Right lobe of liver (tissue), 6 donors: ENCODE measurements at regions not wholly inside any gene's neighbourhood (a gene's known extent, or its start where the extent isn't known, plus 50 kb on each side); places are given as distances from the start of the nearest gene placed in this dataset.

Experiments used
- ATAC-seq, 4 donors: fragments of 200-7000 bp; cut with Tn5 transposase; one replicate each; pipeline ENCODE4 v1.9.1; 2020; ENCODE audit warnings: mild to moderate bottlenecking in 4 of 4, moderate library complexity in 4 of 4
- DNase-seq, 3 donors: peaks; one replicate each; pipeline ENCODE4 v3.0.0-alpha.2; 2020
- H3K27ac ChIP-seq, 3 donors: fragments of 200-600 bp; one replicate each; pipeline ENCODE4 v1.8.0; 2022
- H3K27me3 ChIP-seq, 2 donors: fragments of 200-600 bp; one replicate each; pipeline ENCODE4 v1.8.0; 2022
- H3K36me3 ChIP-seq, 4 donors: fragments of 200-600 bp; sonication (generic) in 1 of 4; one replicate each; pipeline versions ENCODE4 v1.5.1 to v1.8.0; 2017 to 2022; ENCODE audit warnings: control low read depth in 1 of 4
- H3K4me1 ChIP-seq, 4 donors: fragments of 200-600 bp; sonication (generic) in 1 of 4; one replicate each; pipeline versions ENCODE4 v1.5.1 to v1.8.0; 2017 to 2022; ENCODE audit warnings: control low read depth in 1 of 4
- H3K4me3 ChIP-seq, 3 donors: fragments of 200-600 bp; one replicate each; pipeline ENCODE4 v1.8.0; 2022
- H3K9me3 ChIP-seq, 4 donors: fragments of 200-600 bp; sonication (generic) in 1 of 4; one replicate each; pipeline versions ENCODE4 v1.5.1 to v1.8.0; 2017 to 2022; ENCODE audit warnings: control low read depth in 1 of 4
- POLR2A ChIP-seq: fragments of 450-650 bp; IDR thresholded peaks from one replicate; pipeline ENCODE4 v1.6.1; 2017; ENCODE audit warnings: antibody characterized with exemption, mild to moderate bottlenecking
- WGBS: methylation state at CpG from one replicate; pipeline ENCODE4 v1.1.6; 2018; ENCODE audit warnings: low coverage, low lambda C conversion rate; ENCODE audit not compliant: insufficient coverage; ENCODE audit errors: missing lambda C conversion rate; 5-methylcytosine and 5-hydroxymethylcytosine counted together
- intact Hi-C, 2 donors: fragments of 100-400 bp; cut with DNase I; formaldehyde crosslinking; loops; one replicate each; pipeline versions ENCODE4 v1.11.2 to v1.14.1; 2022
- TF ChIP-seq, protein P1 (sequence below), 4 donors: fragments of 200-600 bp in 3 of 4; fragments of 450-650 bp in 1 of 4; IDR thresholded peaks; one replicate each; pipeline versions ENCODE4 v1.5.1 to v1.8.0; 2016 to 2022; ENCODE audit warnings: antibody characterized with exemption in 4 of 4, mild to moderate bottlenecking in 2 of 4
- donor health status: DM: no; HTN: yes; CAD: no.
- donor health status: DM: no; HTN: no; CAD: no.
- donor health status: DM: no; HTN: no; CAD: no.
- donor health status: DM: no; HTN: yes; CAD: no.
- donor health status: DM: no; HTN: yes; CAD: no.

DNA sequence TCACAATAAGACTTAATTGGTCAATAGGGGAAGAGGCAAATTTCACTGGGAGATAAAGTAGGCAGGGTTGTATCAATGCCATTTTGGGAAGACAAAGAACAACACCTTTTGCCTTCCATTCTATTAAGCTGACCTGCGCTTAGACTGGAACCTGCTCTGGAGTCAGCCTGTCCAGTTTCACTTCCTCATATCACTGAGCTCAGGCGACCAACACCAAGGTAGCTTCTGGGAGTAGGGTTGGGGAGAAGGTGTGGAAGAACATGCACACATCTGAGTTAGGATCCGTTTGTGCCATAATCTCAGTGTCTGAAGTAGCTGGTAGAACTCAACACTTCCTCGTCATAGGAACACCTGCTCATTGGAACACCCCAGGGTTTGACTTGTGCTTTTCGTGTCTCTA, 527.4 kb upstream of the IGFBP3 start:
- Histone ChIP-seq H3K4me1 (no peaks in the 10 kb centered on the region), H3K36me3 (no peaks in the 10 kb centered on the region), H3K4me3 (no peak overlapping the region), H3K9me3 (no peaks in the 10 kb centered on the region), H3K27me3 (no peaks in the 10 kb centered on the region), H3K27ac (no peak overlapping the region)
- 82% methylated on average over 5 of the region's 5 CpGs for WGBS
- intact Hi-C loops = no loop called here
- TF ChIP-seq POLR2A = no peak
- TF ChIP-seq, protein P1, sequence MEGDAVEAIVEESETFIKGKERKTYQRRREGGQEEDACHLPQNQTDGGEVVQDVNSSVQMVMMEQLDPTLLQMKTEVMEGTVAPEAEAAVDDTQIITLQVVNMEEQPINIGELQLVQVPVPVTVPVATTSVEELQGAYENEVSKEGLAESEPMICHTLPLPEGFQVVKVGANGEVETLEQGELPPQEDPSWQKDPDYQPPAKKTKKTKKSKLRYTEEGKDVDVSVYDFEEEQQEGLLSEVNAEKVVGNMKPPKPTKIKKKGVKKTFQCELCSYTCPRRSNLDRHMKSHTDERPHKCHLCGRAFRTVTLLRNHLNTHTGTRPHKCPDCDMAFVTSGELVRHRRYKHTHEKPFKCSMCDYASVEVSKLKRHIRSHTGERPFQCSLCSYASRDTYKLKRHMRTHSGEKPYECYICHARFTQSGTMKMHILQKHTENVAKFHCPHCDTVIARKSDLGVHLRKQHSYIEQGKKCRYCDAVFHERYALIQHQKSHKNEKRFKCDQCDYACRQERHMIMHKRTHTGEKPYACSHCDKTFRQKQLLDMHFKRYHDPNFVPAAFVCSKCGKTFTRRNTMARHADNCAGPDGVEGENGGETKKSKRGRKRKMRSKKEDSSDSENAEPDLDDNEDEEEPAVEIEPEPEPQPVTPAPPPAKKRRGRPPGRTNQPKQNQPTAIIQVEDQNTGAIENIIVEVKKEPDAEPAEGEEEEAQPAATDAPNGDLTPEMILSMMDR (IDR thresholded peaks at IDR 0.05) = no peak
- ATAC-seq (no peak), DNase-seq (no peak)

DNA sequence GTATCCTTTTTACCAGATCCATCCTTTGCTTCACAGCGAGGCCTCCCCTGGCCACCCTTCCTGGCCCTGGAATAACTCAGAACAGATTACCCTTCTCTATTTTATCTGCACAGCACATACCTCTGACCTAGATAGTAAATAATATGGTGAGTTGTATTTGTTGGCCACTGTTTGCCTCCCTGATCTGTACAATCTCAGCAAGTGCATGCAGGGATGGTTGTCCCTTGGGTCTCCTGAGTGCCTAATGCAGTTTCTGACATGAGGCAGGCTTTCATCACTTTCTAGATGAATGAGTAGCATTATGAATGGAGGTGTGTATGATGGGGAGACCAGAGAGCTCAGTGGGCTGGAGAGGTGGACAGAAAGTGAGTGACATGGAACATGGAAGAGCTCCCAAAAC, 525.1 kb upstream of the IGFBP3 start:
- Histone ChIP-seq H3K27ac (no peak overlapping the region), H3K4me3 (no peak overlapping the region), H3K9me3 (no peaks in the 10 kb centered on the region), H3K27me3 (no peaks in the 10 kb centered on the region), H3K36me3 (no peaks in the 10 kb centered on the region), H3K4me1 (no peaks in the 10 kb centered on the region)
- no peak for TF ChIP-seq POLR2A
- TF ChIP-seq, protein P1 (IDR thresholded peaks at IDR 0.05) = no peak
- DNase-seq (no peak), ATAC-seq (no peak)
- WGBS = 92% methylated on average over 1 of the region's 1 CpG
- intact Hi-C loops = no loop called here

DNA sequence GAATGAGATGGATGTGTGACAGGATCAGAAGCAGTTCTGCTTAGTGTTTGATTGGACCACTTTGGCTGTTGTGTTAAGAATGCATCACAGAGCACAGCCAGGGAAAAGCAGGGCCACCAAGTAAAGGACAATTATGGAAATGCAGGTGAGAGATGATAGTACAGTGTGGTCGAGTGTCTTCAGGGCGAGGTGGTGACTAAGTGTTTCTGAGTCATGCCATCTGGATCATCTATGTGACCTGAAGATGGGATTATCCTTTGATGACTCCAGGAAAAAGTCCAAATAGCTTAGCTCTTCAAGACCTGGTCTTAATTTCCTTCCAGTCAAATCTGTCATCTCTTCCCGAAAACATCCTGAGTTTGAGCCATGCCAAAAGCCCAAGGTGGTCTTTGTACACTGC, 523.2 kb upstream of the IGFBP3 start:
- Histone ChIP-seq H3K27ac (no peak overlapping the region), H3K9me3 (no peaks in the 10 kb centered on the region), H3K27me3 (no peaks in the 10 kb centered on the region), H3K4me3 (no peak overlapping the region), H3K36me3 (no peaks in the 10 kb centered on the region), H3K4me1 (no peaks in the 10 kb centered on the region)
- intact Hi-C loops = no loop called here
- DNase-seq (no peak), ATAC-seq (no peak)
- 71% methylated on average over 3 of the region's 3 CpGs for WGBS
- TF ChIP-seq POLR2A = no peak
- TF ChIP-seq, protein P1 (IDR thresholded peaks at IDR 0.05) = no peak

DNA sequence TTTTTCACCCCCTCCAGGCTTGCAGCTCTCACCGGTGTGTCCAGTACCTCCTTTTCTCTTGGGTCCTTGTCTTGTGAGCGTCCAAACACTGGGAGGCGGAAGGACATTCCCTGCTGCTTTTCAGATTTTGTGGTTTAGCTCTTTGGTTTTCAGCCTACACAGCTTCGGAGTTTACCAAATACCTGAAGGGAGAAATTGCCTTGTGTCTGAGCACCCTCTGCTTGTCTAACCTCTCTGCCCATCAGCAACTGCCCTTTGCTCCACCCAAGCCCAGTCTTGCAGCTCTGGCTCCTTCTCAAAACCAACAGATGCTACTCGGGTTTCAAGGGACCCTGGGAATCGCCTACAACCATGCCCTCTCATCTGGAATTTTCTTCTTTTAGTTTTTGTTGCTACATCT, 519.1 kb upstream of the IGFBP3 start:
- ATAC-seq = peak in 3 of 4 donors; percentile 34 to 50 (median 39)
- H3K4me1 ChIP-seq = no peaks in the 10 kb centered on the region
- no peaks in the 10 kb centered on the region for H3K9me3 ChIP-seq
- H3K27me3 ChIP-seq = no peaks in the 10 kb centered on the region
- 39% methylated on average over 6 of the region's 6 CpGs for WGBS
- intact Hi-C loops = no loop called here
- DNase-seq = no peak
- no peak overlapping the region for H3K27ac ChIP-seq
- no peaks in the 10 kb centered on the region for H3K36me3 ChIP-seq
- TF ChIP-seq POLR2A = no peak
- TF ChIP-seq, protein P1 (IDR thresholded peaks at IDR 0.05) = no peak
- no peak overlapping the region for H3K4me3 ChIP-seq

DNA sequence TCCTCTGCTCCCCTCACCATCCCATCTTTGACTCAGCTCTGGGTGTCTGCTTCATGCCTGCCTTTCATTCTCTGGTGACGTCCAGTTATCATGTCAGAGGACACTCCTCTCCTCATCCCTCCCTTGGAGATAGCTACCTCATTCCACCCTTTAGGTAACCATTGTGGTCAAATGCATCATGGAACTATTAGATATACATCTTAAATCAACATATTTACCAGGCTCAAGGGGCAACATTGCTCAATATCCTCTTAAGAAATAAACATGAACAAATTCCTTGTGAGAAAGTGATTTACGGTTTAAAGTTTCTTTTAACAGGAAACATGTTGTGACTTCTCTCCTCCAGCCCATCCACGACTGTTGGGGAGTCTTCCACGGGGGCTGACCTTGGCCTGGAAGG, 511.6 kb upstream of the IGFBP3 start:
- 29% methylated on average over 4 of the region's 4 CpGs for WGBS
- no peaks in the 10 kb centered on the region for H3K9me3 ChIP-seq
- DNase-seq (no peak), ATAC-seq (no peak)
- no peaks in the 10 kb centered on the region for H3K27me3 ChIP-seq
- H3K4me3 ChIP-seq = no peak overlapping the region
- intact Hi-C loops = no loop called here
- no peaks in the 10 kb centered on the region for H3K36me3 ChIP-seq
- TF ChIP-seq, protein P1 (IDR thresholded peaks at IDR 0.05) = no peak
- TF ChIP-seq POLR2A = no peak
- H3K27ac ChIP-seq = no peak overlapping the region
- H3K4me1 ChIP-seq = no peaks in the 10 kb centered on the region
